Fibroblast of peridontal ligament (primary cell): ENCODE measurements at regions not wholly inside any gene's neighbourhood (a gene's known extent, or its start where the extent isn't known, plus 50 kb on each side); places are given as distances from the start of the nearest gene placed in this dataset.
"Not testable (repeated sequence)": the region's sequence is repeated elsewhere in the genome, so short reads cannot be mapped to it uniquely, and the experiment has no call there.

Experiments
- DNase-seq: peaks from one replicate; pipeline ENCODE4 v3.0.0-alpha.2; 2010; ENCODE audit errors: extremely low read depth

GRCh38 chr3:153746211-153746610 is 375.0 kb upstream of the ARHGEF26 start:
- DNase-seq, result no peak

DNA sequence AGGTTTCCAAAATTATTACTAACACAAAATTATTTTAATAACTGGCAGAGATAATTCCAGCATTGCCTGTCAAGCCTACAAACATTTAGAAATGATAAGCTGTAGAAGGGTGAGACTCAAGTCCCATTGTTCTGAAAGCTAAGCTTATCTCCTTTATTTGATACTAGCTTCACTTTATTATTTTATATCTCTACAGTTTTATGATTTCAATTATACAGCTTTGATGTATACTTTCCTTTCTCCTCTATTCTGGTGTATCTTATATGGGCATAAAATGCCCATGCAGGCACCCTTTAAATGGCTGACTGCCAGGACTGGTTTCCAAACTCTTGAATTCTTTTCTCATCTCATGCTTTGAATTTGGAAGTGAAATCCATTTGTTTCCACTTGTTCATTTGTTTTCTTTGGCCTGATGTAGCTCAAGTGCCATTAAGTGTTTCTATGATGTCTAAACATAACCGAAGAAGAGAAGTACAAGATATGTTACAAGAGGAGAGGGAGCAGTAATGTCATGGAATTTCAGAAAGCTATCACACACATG is 372.1 kb upstream of the ARHGEF26 start:
- peak; percentile 48 for DNase-seq

DNA sequence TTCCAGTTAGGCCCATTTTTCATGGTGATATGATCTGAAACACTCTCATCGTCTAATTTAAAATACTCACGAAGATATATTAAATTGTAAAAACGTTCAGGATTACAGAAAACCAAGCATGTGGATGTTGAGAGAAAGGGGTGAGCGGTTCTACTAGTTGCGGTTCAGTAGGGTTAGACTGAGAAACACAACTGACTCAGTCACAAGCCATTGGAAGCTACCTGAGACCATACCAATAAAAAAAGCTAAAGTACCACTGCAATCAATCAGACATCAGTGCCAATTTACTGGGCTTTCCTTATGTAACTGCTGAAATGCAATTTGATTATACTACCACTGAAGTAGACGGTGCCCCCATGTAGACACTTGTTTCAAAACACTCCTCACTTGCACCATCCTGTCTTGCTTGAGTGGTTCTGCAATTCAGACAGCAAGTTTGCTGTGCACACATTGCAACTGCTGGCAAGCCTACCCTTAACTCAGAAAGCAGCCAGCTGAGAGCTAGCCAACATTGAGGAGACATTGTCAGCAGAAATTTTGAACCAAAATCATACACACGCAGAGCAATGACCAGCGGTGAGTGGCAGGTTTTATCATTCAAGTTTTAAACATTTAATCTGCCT is 368.7 kb upstream of the ARHGEF26 start:
- DNase-seq, result peak; percentile 54

DNA sequence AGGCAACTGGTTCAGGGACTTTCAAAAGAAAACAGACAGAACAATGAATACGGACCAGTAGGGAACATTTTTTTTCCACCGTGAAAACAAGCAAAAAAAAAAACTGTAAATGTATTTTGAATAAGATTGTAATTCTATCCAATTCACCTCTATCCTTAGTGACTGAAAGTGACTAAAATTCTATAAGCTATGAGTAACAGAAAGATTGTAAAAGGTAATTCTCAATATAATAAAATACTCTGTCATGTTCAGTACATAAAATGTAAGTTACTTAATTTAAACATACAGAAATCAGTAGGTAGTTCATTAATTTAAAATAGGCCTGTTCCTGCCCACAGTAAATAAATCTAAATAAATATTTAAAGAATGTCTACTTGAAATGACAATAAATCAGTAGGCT is 368.2 kb upstream of the ARHGEF26 start:
- no peak for DNase-seq

DNA sequence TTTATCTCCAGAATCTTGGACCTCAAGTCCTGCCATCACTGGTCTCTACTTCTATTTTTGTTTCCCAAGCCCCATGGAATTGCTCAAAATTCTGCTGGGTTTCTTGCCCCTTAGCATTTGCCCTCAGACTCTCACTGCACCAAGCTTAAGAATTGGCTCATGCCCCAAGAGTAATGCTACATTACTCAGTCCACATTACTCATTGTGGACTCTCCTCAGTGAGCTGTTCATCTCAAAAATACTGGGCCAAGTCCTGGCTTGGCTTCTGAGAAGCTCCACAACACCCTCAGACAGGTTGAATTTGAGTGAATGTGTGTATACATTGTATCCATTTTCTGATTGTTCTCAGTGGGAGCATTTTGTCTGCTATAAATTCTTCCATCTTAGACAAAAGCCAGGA is 364.4 kb upstream of the ARHGEF26 start:
- DNase-seq, result peak; percentile 54

DNA sequence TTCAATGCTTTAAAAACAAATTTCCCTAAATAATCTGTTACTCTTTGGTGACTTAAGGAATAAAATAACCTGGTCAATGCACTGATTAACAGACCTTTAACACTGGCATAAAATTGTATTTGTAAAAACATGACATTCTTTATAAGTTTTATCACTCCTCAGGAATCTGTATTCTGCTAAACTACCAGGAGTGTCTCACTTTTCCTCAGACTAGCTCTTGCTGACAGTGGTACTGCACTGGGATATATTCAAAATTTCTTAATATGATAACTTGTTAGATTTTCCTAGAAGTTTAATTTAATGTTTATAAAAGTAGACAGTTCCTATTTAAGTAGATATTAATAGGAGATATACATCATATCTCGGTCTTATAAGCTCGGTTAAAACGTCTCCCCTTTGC is 363.4 kb upstream of the ARHGEF26 start:
- DNase-seq, result no peak

DNA sequence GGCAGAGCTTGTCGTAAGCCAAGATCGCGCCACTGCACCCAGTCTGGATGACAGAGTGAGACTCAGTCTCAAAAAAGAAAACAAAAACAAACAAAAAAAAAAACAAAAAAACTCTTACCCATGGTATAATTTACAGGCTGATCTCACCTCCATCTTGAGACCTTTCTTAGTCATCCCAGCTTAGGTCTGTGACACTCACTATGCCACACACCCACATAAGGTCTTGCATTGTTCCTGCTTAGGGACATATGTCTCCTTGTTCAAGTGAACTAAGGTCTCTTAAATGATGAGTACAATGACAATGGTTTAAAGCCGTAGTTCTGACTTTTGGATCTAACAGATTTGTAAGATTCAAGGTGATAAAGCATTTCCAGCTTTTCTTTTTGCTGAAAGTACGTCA is 360.2 kb upstream of the ARHGEF26 start:
- no peak for DNase-seq

GRCh38 chr3:153762411-153763235 is 358.6 kb upstream of the ARHGEF26 start:
- peak; percentile 55 for DNase-seq

DNA sequence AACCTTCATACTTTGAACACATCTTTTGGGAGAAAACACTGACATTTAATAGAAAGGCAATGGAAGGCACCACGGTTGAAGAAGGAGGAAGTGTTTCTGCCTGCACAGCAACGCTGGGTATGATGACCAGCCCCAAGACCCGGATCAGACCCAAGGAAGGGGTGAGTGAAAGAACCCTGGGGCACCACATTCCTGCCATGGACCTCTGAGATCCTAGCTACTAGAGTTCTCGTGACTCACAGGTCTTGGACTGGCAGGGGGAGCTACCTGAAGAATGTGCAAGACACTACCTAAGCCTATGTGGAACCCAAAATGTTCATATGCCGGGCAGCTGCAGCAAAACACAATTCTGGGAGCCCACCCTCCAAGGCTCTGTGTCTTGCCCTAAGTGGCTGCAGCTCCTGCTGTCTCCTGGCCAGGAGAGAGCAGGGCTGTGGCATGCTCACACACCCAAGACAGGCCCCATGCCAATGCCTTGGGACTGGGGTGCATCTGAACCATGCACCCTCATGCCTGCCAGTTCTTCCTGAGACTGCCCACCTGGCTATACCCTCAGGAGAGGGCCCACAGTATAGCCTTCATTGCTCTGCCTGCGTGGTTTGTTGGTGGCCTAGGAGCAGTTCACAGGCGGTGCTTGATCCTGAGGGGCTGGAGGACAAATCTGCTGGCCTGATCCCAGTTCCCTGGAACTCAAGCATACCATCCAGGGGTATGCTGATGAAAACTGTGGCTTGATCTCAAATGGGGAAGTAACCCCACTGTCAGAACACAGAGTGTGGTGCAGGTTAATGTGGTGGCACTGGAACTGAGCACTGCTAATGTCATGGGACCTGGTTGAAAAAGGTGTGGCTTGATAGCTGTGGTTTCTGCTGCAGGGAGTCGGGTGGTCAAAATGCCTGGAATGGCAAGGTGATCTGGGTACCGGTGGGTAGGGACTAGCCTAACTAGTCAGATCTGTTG is 353.3 kb upstream of the ARHGEF26 start:
- DNase-seq, result no peak

- peak; percentile 75 for DNase-seq
Measured at GRCh38 chr3:153768561-153769469, 352.4 kb upstream of the ARHGEF26 start.

- peak; percentile 22 for DNase-seq
Measured at GRCh38 chr3:153783106-153783505, 338.1 kb upstream of the ARHGEF26 start.

- no peak for DNase-seq
Measured at GRCh38 chr3:153783741-153784480, 337.3 kb upstream of the ARHGEF26 start.

DNA sequence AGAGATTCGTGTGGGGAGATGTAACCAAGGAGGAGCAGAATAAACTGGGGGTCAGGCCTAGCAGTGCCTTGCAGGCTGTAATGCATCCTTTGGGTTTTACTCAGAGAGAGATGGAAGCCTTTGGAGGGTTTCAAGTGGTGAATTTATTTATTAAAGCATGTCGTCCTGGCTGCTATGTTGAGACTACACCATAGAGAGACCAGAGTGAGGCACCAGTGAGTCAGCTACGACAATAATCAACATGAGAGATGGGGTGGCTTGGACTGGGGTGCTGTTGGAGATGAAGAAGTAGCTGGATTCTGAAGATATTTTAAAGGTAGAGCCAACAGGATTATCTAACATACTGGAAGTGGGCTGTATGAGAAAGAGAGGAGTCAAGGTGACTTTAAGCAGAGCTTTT is 335.3 kb upstream of the ARHGEF26 start:
- no peak for DNase-seq

GRCh38 chr3:153789380-153789779 is 331.8 kb upstream of the ARHGEF26 start:
- DNase-seq, result no peak

GRCh38 chr3:153797056-153797455 is 324.1 kb upstream of the ARHGEF26 start:
- not testable (repeated sequence) for DNase-seq

DNA sequence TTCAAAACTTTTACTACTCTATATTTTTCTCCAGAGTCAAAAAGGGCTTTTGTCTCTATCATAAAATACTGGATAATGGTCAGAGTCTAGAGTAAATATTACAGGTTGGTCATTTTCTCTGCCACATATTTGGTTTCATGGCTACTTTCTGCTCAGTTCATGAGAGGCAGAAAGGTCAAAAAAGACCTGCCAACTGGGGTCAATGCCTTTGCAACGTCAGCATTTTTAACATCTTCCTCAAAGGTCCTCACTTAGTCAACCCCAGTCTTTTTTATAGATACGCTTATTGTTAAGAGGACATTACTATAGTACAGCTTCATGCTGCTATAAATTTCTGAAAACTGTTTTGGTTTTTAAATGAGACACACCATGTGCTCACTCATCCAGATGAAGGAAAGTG is 312.1 kb upstream of the ARHGEF26 start:
- DNase-seq, result no peak

DNA sequence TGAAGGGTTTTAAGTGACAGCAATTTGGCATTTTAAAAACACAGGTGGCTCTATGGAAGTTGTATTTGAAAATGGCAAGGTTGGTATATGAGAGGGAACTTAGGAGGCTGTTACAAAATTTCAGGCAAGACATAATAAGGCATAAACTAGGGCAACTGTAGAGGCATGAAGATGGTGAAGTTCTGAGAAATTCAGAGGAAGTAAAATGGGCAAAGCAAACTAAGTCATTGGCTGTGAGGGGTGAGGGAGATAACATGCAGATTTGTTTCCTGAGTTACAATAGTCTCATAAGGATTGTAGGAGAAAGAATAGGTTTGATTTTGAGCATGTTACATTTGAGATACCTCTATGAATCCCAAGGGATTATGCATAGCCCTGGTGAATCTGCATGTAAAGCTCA is 302.9 kb upstream of the ARHGEF26 start:
- no peak for DNase-seq

DNA sequence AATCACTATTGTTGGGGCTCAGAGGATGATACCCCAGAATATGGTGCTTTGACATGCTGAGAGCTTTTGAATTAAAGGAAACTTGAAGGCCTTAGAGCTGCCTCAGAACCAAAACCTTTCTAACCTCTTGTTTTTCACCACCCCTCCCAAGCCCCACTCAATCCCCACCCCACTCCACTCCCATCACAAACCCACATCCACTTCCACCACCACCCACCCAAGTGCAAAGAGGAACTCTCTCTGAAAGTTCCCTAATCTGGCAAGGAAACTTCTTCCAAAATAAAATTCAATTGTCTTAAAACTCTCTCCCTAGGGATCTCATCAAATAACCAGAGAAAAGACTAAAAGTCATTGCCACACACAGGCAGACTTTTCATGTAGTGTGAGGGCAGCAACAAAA is 301.2 kb upstream of the ARHGEF26 start:
- DNase-seq, result no peak

DNA sequence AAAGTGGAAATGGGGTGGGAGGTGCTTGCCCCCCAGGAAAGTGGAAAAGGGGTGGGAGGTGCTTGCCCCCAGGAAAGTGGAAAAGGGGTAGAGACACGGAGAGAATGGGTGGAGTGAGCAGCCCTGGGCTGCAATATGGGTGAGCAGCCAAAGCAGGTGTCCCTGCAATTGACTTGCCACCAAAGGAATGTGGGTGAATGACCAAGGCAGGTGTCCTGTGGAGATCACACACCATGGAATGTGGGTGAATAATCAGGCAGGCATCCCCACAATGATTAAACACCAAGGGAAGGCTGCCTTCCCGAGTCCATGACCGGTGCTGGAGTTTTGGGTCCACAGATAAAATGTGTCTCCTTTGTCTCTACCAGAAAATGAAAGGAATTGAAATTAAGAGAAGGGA is 292.8 kb upstream of the ARHGEF26 start:
- not testable (repeated sequence) for DNase-seq

DNA sequence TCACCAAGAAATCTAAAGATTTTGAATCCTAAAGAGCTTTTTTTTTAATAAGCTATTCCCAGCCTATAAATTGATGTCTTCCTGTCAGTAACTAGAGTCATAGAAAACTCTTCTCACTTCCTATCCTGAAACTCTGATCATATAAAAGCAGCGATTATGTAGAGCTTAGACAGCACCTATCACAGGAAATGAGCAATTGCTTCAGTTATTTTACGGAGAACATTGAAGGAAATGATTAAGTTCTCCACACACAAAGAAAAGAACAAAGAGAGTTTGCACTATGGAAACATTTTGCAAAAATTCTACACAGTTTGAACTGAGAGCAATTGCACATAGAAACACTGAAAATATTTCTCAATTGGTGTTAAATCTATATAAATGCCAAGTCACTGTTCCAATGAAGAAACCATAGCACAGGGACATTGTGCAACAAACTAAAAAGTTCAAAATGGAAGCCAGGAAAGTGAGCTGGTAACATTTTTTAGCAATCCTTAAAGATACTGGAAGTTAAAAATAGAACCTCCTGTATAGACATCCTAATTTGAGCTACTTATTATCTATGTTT is 291.5 kb upstream of the ARHGEF26 start:
- DNase-seq, result no peak
